PC-9 (cell line): ENCODE measurements at regions not wholly inside any gene's neighbourhood (a gene's known extent, or its start where the extent isn't known, plus 50 kb on each side); places are given as distances from the start of the nearest gene placed in this dataset.

ENCODE experiments used
- EZH2 ChIP-seq: fragments of 200-600 bp; sonication (generic); IDR thresholded peaks from 2 replicates; pipeline ENCODE4 v1.8.0; 2017; ENCODE audit warnings: antibody characterized with exemption, low read depth
- TF ChIP-seq, protein P1 (sequence below): fragments of 200-600 bp; sonication (generic); conservative IDR thresholded peaks from 2 replicates; pipeline ENCODE4 v1.6.1; 2017; ENCODE audit warnings: mixed run types, antibody characterized with exemption, mild to moderate bottlenecking, moderate library complexity

DNA sequence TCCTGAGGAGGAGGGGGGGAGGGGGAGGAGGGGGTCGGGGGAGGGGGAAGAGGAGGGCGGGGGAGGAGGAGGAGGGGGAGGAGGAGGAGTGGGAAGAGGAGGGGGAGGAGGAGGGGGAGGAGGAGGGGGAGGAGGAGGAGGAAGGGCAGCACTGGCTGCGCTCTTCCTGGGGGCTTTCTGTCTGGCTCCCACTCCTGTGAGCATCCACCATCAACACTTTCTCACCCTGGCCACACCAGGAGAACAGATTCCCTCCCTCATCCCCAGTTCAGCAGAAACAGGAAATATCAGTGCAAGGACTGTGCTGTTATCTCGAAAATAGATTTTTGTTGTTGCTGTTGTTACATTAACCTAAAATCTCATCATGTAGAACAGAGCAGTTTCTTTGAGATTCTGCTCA is 530.5 kb downstream of the ACTR3B start:
- TF ChIP-seq EZH2 = no peak
- TF ChIP-seq, protein P1, sequence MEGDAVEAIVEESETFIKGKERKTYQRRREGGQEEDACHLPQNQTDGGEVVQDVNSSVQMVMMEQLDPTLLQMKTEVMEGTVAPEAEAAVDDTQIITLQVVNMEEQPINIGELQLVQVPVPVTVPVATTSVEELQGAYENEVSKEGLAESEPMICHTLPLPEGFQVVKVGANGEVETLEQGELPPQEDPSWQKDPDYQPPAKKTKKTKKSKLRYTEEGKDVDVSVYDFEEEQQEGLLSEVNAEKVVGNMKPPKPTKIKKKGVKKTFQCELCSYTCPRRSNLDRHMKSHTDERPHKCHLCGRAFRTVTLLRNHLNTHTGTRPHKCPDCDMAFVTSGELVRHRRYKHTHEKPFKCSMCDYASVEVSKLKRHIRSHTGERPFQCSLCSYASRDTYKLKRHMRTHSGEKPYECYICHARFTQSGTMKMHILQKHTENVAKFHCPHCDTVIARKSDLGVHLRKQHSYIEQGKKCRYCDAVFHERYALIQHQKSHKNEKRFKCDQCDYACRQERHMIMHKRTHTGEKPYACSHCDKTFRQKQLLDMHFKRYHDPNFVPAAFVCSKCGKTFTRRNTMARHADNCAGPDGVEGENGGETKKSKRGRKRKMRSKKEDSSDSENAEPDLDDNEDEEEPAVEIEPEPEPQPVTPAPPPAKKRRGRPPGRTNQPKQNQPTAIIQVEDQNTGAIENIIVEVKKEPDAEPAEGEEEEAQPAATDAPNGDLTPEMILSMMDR = no peak
